Esophagus muscularis mucosa (tissue), 4 donors: ENCODE measurements at regions not wholly inside any gene's neighbourhood (a gene's known extent, or its start where the extent isn't known, plus 50 kb on each side); places are given as distances from the start of the nearest gene placed in this dataset.

Experiments used
- EP300 ChIP-seq: sonication (generic); formaldehyde crosslinking; IDR thresholded peaks from one replicate; pipeline ENCODE4 v1.6.1; 2017; ENCODE audit warnings: antibody characterized with exemption
- POLR2A ChIP-seq: fragments of 450-650 bp; IDR thresholded peaks from one replicate; pipeline ENCODE4 v1.6.1; 2017; ENCODE audit warnings: antibody characterized with exemption, moderate library complexity, mild to moderate bottlenecking, low read depth
- POLR2AphosphoS5 ChIP-seq, 2 donors: sonication (generic); formaldehyde crosslinking; IDR thresholded peaks; one replicate each; pipeline ENCODE4 v1.6.1; 2017; ENCODE audit warnings: antibody characterized with exemption in 2 of 2
- TF ChIP-seq, protein P1 (sequence below), 3 experiments: fragments of 200-600 bp in 2 of 3; fragments of 450-650 bp in 1 of 3; sonication (generic) in 2 of 3; IDR thresholded peaks; one replicate each; pipeline ENCODE4 v1.5.1; 2017 to 2019; ENCODE audit warnings: antibody characterized with exemption in 3 of 3, mild to moderate bottlenecking in 2 of 3, moderate library complexity in 1 of 3

DNA sequence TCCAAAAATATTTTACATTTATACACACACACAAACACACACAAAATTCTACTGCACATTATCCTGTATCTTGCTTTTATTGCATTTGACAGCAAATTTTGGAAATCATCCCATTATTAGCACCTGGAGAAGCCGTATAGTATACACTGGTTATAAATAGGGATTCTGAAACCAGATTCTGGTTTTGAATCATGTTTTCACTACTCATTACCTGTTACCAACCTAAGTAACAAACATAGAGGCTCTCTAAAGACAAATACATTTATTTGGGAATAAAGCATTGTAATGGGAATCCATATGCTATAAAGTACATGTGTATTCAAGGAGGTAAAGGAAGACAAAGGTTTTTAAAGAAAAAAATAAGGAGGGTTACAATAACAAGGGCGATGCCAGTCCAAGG lies 106.8 kb downstream of the OR2B2 start:
- TF ChIP-seq POLR2A (no peak), EP300 (no peak), POLR2AphosphoS5 (IDR thresholded peaks at IDR 0.05) (no peak)
- TF ChIP-seq, protein P1, sequence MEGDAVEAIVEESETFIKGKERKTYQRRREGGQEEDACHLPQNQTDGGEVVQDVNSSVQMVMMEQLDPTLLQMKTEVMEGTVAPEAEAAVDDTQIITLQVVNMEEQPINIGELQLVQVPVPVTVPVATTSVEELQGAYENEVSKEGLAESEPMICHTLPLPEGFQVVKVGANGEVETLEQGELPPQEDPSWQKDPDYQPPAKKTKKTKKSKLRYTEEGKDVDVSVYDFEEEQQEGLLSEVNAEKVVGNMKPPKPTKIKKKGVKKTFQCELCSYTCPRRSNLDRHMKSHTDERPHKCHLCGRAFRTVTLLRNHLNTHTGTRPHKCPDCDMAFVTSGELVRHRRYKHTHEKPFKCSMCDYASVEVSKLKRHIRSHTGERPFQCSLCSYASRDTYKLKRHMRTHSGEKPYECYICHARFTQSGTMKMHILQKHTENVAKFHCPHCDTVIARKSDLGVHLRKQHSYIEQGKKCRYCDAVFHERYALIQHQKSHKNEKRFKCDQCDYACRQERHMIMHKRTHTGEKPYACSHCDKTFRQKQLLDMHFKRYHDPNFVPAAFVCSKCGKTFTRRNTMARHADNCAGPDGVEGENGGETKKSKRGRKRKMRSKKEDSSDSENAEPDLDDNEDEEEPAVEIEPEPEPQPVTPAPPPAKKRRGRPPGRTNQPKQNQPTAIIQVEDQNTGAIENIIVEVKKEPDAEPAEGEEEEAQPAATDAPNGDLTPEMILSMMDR (IDR thresholded peaks at IDR 0.05) = no peak
